Epithelial cell of esophagus (primary cell): ENCODE measurements at regions not wholly inside any gene's neighbourhood (a gene's known extent, or its start where the extent isn't known, plus 50 kb on each side); places are given as distances from the start of the nearest gene placed in this dataset.

Source experiments
- DNase-seq: peaks from one replicate; pipeline ENCODE4 v3.0.0; 2010; ENCODE audit warnings: low read depth
- H3K4me3 ChIP-seq: 2 replicates; pipeline ENCODE4 v1.5.1; 2011; ENCODE audit warnings: mild to moderate bottlenecking, low read length, control low read depth
- TF ChIP-seq, protein P1 (sequence below): IDR thresholded peaks from 2 replicates; pipeline ENCODE4 v1.5.1; 2011; ENCODE audit warnings: low read depth, mild to moderate bottlenecking, low read length, control low read depth, inconsistent platforms; ENCODE audit not compliant: insufficient read depth; ENCODE audit errors: missing control alignments

DNA sequence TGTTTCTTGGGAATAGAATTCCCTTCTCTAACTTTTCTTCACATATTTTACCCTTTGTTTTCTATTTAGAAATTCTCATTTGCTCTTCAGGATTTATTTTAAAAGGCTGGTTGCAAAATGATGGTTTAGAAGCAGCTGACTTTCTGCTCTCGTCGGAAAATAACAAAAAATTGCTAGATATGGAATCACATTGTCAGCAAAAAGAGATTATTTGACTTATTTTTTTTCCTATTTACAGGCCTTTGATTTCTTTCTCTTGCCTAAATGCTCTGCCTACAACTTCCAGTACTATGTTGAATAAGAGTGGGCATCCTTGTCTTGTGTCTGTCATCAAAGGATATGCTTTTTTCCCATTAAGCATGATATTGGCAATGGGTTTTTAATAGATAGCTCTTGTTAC lies 1619.1 kb upstream of the ACO1 start:
- no peak for DNase-seq
- TF ChIP-seq, protein P1, sequence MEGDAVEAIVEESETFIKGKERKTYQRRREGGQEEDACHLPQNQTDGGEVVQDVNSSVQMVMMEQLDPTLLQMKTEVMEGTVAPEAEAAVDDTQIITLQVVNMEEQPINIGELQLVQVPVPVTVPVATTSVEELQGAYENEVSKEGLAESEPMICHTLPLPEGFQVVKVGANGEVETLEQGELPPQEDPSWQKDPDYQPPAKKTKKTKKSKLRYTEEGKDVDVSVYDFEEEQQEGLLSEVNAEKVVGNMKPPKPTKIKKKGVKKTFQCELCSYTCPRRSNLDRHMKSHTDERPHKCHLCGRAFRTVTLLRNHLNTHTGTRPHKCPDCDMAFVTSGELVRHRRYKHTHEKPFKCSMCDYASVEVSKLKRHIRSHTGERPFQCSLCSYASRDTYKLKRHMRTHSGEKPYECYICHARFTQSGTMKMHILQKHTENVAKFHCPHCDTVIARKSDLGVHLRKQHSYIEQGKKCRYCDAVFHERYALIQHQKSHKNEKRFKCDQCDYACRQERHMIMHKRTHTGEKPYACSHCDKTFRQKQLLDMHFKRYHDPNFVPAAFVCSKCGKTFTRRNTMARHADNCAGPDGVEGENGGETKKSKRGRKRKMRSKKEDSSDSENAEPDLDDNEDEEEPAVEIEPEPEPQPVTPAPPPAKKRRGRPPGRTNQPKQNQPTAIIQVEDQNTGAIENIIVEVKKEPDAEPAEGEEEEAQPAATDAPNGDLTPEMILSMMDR: no peak
- H3K4me3 ChIP-seq: no peak overlapping the region

DNA sequence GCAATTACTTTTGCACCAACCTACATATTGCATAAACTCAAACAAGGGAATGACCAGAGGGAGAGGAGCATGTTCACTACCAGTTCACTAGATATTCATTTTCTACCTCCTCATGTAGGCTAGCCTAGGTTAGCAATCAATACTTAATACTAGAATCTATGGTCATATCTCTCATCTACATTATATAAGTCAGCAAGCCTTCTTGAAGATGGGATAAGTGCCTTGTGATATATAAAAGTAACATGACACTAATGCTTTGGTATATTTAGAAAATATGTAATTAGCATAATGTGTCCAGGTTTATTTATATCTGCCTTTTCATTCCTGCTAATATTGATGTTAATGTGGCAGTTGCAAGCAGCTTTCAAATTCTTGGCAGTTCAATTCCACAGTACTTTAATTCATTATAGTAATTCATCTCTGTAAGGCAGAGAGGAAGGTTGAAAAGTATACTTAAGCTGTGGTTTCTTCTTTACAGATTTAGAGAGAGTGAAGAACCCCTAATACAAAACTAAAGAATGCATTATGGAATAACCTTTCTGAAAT lies 1613.2 kb upstream of the ACO1 start:
- H3K4me3 ChIP-seq: no peak overlapping the region
- DNase-seq: no peak
- TF ChIP-seq, protein P1: no peak

DNA sequence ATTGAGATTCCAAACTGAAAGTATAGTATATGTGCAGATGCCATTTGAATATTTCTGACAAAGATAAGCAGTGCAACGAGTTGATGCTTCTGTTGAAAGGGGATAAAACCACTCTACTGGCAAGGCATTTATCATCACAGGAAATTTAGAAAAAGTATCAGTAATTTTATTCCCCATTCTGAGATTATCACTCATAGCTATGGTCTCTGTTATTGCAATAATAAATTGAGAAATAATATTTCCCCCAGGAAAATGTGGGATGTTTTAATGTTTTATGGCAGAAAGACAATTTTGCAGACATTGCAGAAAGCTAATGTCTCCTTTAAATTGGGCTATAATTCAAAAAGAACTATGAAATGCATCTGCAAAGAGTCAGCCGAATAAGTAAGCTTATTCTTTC lies 1612.7 kb upstream of the ACO1 start:
- DNase-seq: no peak
- TF ChIP-seq, protein P1: no peak
- H3K4me3 ChIP-seq: no peak overlapping the region

DNA sequence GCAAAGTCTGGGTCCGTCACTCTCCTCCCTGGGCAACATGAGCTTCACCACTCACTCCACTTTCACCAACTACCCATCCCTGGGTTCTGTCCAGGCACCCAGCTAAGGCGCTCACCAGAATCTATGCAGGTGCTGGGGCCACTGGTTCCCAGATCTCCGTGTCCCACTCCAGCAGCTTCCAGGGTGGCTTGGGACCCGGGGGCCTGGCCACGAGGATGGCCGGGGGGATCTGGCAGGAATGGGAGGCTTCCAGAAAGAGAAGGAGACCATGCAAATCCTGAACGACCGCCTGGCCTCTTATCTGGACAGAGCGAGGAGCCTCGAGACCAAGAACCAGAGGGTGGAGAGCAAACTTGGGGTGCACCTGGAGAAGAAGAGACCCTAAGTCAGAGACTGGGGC lies 1611.0 kb upstream of the ACO1 start:
- H3K4me3 ChIP-seq: no peak overlapping the region
- DNase-seq: no peak
- TF ChIP-seq, protein P1: no peak

DNA sequence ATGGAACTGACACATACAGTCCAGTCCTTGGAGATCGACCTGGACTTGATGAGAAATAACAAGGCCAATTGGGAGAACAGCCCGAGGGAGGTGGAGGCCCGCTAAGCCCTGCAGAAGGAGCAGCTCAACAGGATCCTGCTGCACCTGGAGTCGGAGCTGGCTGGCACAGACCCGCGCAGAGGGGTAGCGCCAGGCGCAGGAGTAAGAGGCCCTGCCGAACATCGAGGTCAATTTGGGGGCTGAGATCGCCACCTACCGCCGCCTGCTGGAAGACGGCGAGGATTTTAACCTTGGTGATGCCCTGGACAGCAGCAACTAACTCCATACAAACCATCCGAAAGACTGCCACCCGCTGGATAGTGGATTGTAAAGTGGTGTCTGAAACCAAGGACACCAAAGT lies 1610.1 kb upstream of the ACO1 start:
- TF ChIP-seq, protein P1: no peak
- peak; percentile 10 for DNase-seq
- H3K4me3 ChIP-seq: no peak overlapping the region

DNA sequence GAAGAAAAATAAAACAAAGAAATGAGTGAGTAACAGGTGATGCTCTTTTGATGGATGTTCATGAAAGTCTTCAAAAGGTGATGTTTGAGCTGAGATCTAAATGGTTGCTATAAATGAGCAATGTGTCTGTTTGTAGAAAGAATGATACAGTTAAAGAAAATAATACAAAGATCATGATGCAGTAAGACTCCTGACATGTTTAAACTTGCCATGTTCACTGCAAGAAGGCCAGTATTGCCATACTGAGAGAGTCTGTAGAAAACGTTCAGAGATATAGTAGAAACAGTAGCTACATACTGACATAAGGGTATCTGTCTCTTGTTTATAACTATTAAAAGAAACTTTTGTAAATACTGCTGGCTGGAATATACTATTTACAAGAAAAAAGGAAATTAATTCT lies 1609.2 kb upstream of the ACO1 start:
- TF ChIP-seq, protein P1: no peak
- no peak overlapping the region for H3K4me3 ChIP-seq
- peak; percentile 77 for DNase-seq

DNA sequence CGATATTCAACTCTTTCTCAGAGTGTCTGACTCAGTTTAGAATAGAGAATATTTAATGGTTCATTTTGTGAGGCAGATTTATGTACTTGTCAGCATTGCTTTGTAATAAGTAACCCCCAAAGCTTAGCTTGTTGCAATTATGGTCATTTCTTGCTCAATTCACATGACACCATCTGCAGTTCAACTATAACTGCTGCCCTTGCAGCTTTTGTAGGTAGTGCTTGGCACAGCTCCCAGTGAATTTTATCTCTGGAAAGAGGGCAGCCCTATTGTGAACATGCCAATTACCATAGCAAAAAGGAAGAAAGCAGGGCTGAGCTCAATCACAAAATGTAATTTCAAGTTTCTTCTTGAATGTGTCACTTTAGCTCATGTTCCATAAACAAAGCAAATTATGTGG lies 1587.7 kb upstream of the ACO1 start:
- H3K4me3 ChIP-seq: no peak overlapping the region
- TF ChIP-seq, protein P1: no peak
- DNase-seq: peak; percentile 48
